SK-N-SH (cell line): ENCODE measurements at regions not wholly inside any gene's neighbourhood (a gene's known extent, or its start where the extent isn't known, plus 50 kb on each side); places are given as distances from the start of the nearest gene placed in this dataset.

Experiments used
- CTCF ChIA-PET: fragments of 300-600, 350-600 bp; formaldehyde crosslinking; extraction: SDS; loops from one replicate; lab custom pipeline; 2021; lab: Yijun Ruan, JAX
- POLR2A ChIA-PET: fragments of 350-600 bp; sonication (Branson Sonifier 250); formaldehyde crosslinking; extraction: SDS; loops from one replicate; lab custom pipeline; 2020; ENCODE audit warnings: antibody characterized with exemption, inconsistent platforms; lab: Yijun Ruan, JAX
- DNase-seq: peaks from one replicate; pipeline ENCODE4 v3.0.0; 2012
- H2AFZ ChIP-seq: fragments of 200-600 bp; sonication (generic); 2 replicates; pipeline ENCODE4 v1.8.1; 2016; ENCODE audit warnings: antibody characterized with exemption, mild to moderate bottlenecking, low read depth
- H3F3A ChIP-seq: fragments of 200-600 bp; sonication (generic); replicated peaks from 2 replicates; pipeline ENCODE3; 2016; ENCODE audit warnings: antibody characterized with exemption, mild to moderate bottlenecking; ENCODE audit not compliant: insufficient read depth
- H3K27ac ChIP-seq, 2 experiments: fragments of 200-500 bp in 1 of 2; fragments of 200-600 bp in 1 of 2; sonication (Bioruptor generic) in 1 of 2; sonication (generic), shearing (Covaris generic) in 1 of 2; 2 replicates each; pipeline versions ENCODE4 v1.5.1 to v1.6.1; 2014 to 2016; ENCODE audit warnings: low read depth in 2 of 2, inconsistent platforms in 1 of 2, low read length in 1 of 2, mild to moderate bottlenecking in 1 of 2, mixed read lengths in 1 of 2
- H3K27me3 ChIP-seq: fragments of 200-600 bp; sonication (generic), shearing (Covaris generic); 2 replicates; pipeline ENCODE4 v1.6.1; 2016; ENCODE audit warnings: mixed run types; ENCODE audit not compliant: insufficient read depth
- H3K36me3 ChIP-seq, 2 experiments: fragments of 200-500 bp in 1 of 2; fragments of 200-600 bp in 1 of 2; sonication (Bioruptor generic) in 1 of 2; sonication (generic) in 1 of 2; replicated peaks in 1 of 2; 2 replicates each; pipeline versions ENCODE3 to v1.5.1; 2014 to 2016; ENCODE audit warnings: low read length in 1 of 2, mild to moderate bottlenecking in 1 of 2; ENCODE audit not compliant: insufficient read depth in 2 of 2, control insufficient read depth in 1 of 2
- H3K4me1 ChIP-seq, 2 experiments: fragments of 200-500 bp in 1 of 2; fragments of 200-600 bp in 1 of 2; sonication (Bioruptor generic) in 1 of 2; sonication (generic), shearing (Covaris generic) in 1 of 2; 2 replicates each; pipeline versions ENCODE4 v1.5.1 to v1.6.1; 2014 to 2016; ENCODE audit warnings: low read depth in 1 of 2, low read length in 1 of 2, mixed run types in 1 of 2; ENCODE audit not compliant: insufficient read depth in 2 of 2, control insufficient read depth in 1 of 2
- H3K4me2 ChIP-seq: fragments of 200-600 bp; sonication (generic), shearing (Covaris generic); 2 replicates; pipeline ENCODE4 v1.6.1; 2017; ENCODE audit warnings: mixed run types
- H3K4me3 ChIP-seq, 2 experiments: fragments of 200-500 bp in 1 of 2; fragments of 200-600 bp in 1 of 2; sonication (Bioruptor generic) in 1 of 2; sonication (generic), shearing (Covaris generic) in 1 of 2; 2 replicates each; pipeline versions ENCODE4 v1.5.1 to v1.8.1; 2014 to 2016; ENCODE audit warnings: low read depth in 2 of 2, inconsistent platforms in 1 of 2, low read length in 1 of 2, mild to moderate bottlenecking in 1 of 2, mixed read lengths in 1 of 2, moderate library complexity in 1 of 2
- H3K79me2 ChIP-seq: fragments of 200-600 bp; sonication (generic); 2 replicates; pipeline ENCODE4 v1.8.1; 2017; ENCODE audit warnings: mild to moderate bottlenecking; ENCODE audit not compliant: insufficient read depth
- H3K9ac ChIP-seq: fragments of 200-600 bp; sonication (generic); 2 replicates; pipeline ENCODE4 v1.6.1; 2017; ENCODE audit warnings: mixed run types
- H3K9me2 ChIP-seq: fragments of 200-600 bp; sonication (generic); 2 replicates; pipeline ENCODE4 v1.6.1; 2017; ENCODE audit warnings: mixed run types
- H3K9me3 ChIP-seq: fragments of 200-600 bp; sonication (generic); 2 replicates; pipeline ENCODE4 v1.6.1; 2017; ENCODE audit warnings: mixed run types, mild to moderate bottlenecking, moderate library complexity
- H4K20me1 ChIP-seq: fragments of 200-600 bp; sonication (generic); 2 replicates; pipeline ENCODE4 v1.6.1; 2017; ENCODE audit warnings: mild to moderate bottlenecking, mixed run types; ENCODE audit not compliant: insufficient read depth
- CTCF ChIP-seq: fragments of 200-600 bp; sonication (generic); IDR thresholded peaks from 2 replicates; pipeline ENCODE4 v1.6.1; 2017; ENCODE audit warnings: antibody characterized with exemption, mild to moderate bottlenecking, moderate library complexity
- FOXJ3 ChIP-seq: sonication (generic); formaldehyde crosslinking; IDR thresholded peaks from 2 replicates; pipeline ENCODE4 v1.5.1; 2020; ENCODE audit warnings: mild to moderate bottlenecking, missing genetic modification reagents
- GATA2 ChIP-seq: sonication (generic); formaldehyde crosslinking; IDR thresholded peaks from 2 replicates; pipeline ENCODE4 v1.5.0; 2020; ENCODE audit warnings: mild to moderate bottlenecking, missing genetic modification reagents
- IRF3 ChIP-seq: fragments of 150-350 bp; IDR thresholded peaks from 2 replicates; pipeline ENCODE4 v1.6.1; 2016; ENCODE audit warnings: mild to moderate bottlenecking, low read depth, low read length
- JUND ChIP-seq: IDR thresholded peaks from 2 replicates; pipeline ENCODE4 v1.4.0; 2012
- MXI1 ChIP-seq: IDR thresholded peaks from 2 replicates; pipeline ENCODE4 v1.6.1; 2012; ENCODE audit warnings: mild to moderate bottlenecking, low read depth, low read length, improper control_type of control experiment
- PBX3 ChIP-seq: IDR thresholded peaks from 2 replicates; pipeline ENCODE4; 2012
- POLR2AphosphoS5 ChIP-seq: IDR thresholded peaks from 2 replicates; pipeline ENCODE4 v1.6.1; 2012; ENCODE audit warnings: low read depth, low read length
- RAD21 ChIP-seq: IDR thresholded peaks from 2 replicates; pipeline ENCODE4 v1.6.1; 2012; ENCODE audit warnings: mild to moderate bottlenecking, low read length
- RXRA ChIP-seq: IDR thresholded peaks from 2 replicates; pipeline ENCODE4 v1.4.0; 2012; ENCODE audit warnings: low read depth, mild to moderate bottlenecking, borderline replicate concordance
- SIN3A ChIP-seq: IDR thresholded peaks from 2 replicates; pipeline ENCODE4 v1.6.1; 2012; ENCODE audit warnings: low read depth, mild to moderate bottlenecking, low read length, moderate library complexity, borderline replicate concordance
- TAF1 ChIP-seq: IDR thresholded peaks from 2 replicates; pipeline ENCODE4 v1.6.1; 2012; ENCODE audit warnings: low read depth, mild to moderate bottlenecking, low read length, moderate library complexity, borderline replicate concordance
- TCF12 ChIP-seq: IDR thresholded peaks from 2 replicates; pipeline ENCODE4 v1.4.0; 2012
- TEAD4 ChIP-seq: IDR thresholded peaks from 2 replicates; pipeline ENCODE4 v1.4.0; 2012; ENCODE audit warnings: mild to moderate bottlenecking, borderline replicate concordance; ENCODE audit not compliant: insufficient read depth
- ZBTB33 ChIP-seq: IDR thresholded peaks from 2 replicates; pipeline ENCODE4 v1.4.0; 2012; ENCODE audit warnings: low read depth, borderline replicate concordance
- WGBS: methylation state at CpG from one replicate; pipeline ENCODE4 v1.1.6; 2017; ENCODE audit warnings: low lambda C conversion rate; 5-methylcytosine and 5-hydroxymethylcytosine counted together

- no peaks in the 10 kb centered on the region for H3K79me2 ChIP-seq
- H4K20me1 ChIP-seq: no peaks in the 10 kb centered on the region
- H3K9me2 ChIP-seq: no peaks in the 10 kb centered on the region
- H3K4me3 ChIP-seq: no peak overlapping the region
- no peak overlapping the region for H3K9ac ChIP-seq
- H3K4me2 ChIP-seq: no peak overlapping the region
- CTCF ChIA-PET: interaction anchor here (1.1 to 1.5 kb wide), 2 partner anchors 424 kb away, joined by 3 to 4 read pairs; no protein-coding TSS in a partner anchor
- no peaks in the 10 kb centered on the region for H3F3A ChIP-seq
- no peak overlapping the region for H2AFZ ChIP-seq
- POLR2A ChIA-PET: no interaction called here
- H3K4me1 ChIP-seq: no peaks in the 10 kb centered on the region
- H3K9me3 ChIP-seq: no peaks in the 10 kb centered on the region
- H3K36me3 ChIP-seq: no peaks in the 10 kb centered on the region
- WGBS: 46% methylated on average over 2 of the region's 2 CpGs
- no peaks in the 10 kb centered on the region for H3K27me3 ChIP-seq
- TF ChIP-seq RAD21: peak; percentile 22; the same call in 1 of the 2 replicates
- no peak for TF ChIP-seq TEAD4
- no peak overlapping the region for H3K27ac ChIP-seq
- DNase-seq: no peak
Observed at GRCh38 chr3:78221300-78221699, 1181.4 kb downstream of the ROBO2 start.

- H3K36me3 ChIP-seq: no peaks in the 10 kb centered on the region
- no peak for DNase-seq
- no peak overlapping the region for H3K4me3 ChIP-seq
- H3K79me2 ChIP-seq: no peaks in the 10 kb centered on the region
- no peaks in the 10 kb centered on the region for H3K4me1 ChIP-seq
- no peak overlapping the region for H3K27ac ChIP-seq
- H3K4me2 ChIP-seq: no peak overlapping the region
- POLR2A ChIA-PET: no interaction called here
- H3K9me3 ChIP-seq: no peaks in the 10 kb centered on the region
- CTCF ChIA-PET: interaction anchor here (1.5 kb wide), 1 partner anchor 424 kb away, joined by 4 read pairs; no protein-coding TSS in a partner anchor
- H2AFZ ChIP-seq: no peak overlapping the region
- H3K9ac ChIP-seq: no peak overlapping the region
- H3K27me3 ChIP-seq: no peaks in the 10 kb centered on the region
- H4K20me1 ChIP-seq: no peaks in the 10 kb centered on the region
- no peaks in the 10 kb centered on the region for H3K9me2 ChIP-seq
- TF ChIP-seq SIN3A (no peak), TEAD4 (no peak)
- TF ChIP-seq, all 33 proteins: peak for 0
- no peaks in the 10 kb centered on the region for H3F3A ChIP-seq
Observed at GRCh38 chr3:78221796-78222195, 1181.9 kb downstream of the ROBO2 start.

- Histone ChIP-seq H3K27me3 (no peaks in the 10 kb centered on the region), H4K20me1 (no peaks in the 10 kb centered on the region), H3K9me3 (no peaks in the 10 kb centered on the region), H3K27ac (no peak overlapping the region), H3F3A (no peaks in the 10 kb centered on the region), H3K36me3 (no peaks in the 10 kb centered on the region), H3K79me2 (no peaks in the 10 kb centered on the region), H3K4me1 (no peaks in the 10 kb centered on the region), H3K4me3 (no peak overlapping the region), H2AFZ (no peak overlapping the region), H3K9me2 (no peaks in the 10 kb centered on the region), H3K9ac (no peak overlapping the region), H3K4me2 (no peak overlapping the region)
- no peak for DNase-seq
- no peak for TF ChIP-seq TCF12
- TF ChIP-seq MXI1: no peak
- no peak for TF ChIP-seq TEAD4
- no peak for TF ChIP-seq TAF1
- TF ChIP-seq GATA2 (CRISPR knock-in tag): no peak
- no peak for TF ChIP-seq PBX3
- no peak for TF ChIP-seq CTCF
- TF ChIP-seq IRF3: no peak
- TF ChIP-seq POLR2AphosphoS5: no peak
- TF ChIP-seq FOXJ3: no peak
- TF ChIP-seq RXRA: no peak
- TF ChIP-seq ZBTB33: no peak
- no peak for TF ChIP-seq JUND
- ChIA-PET POLR2A (no interaction called here), CTCF (interaction anchor here (0.6 to 1.1 kb wide), 2 partner anchors 243 to 404 kb away, joined by 3 read pairs; no protein-coding TSS in a partner anchor)
Observed at GRCh38 chr3:78235841-78236240, 1195.9 kb downstream of the ROBO2 start.
